HG03521 (cell line): ENCODE measurements at regions not wholly inside any gene's neighbourhood (a gene's known extent, or its start where the extent isn't known, plus 50 kb on each side); places are given as distances from the start of the nearest gene placed in this dataset.

Experiments used
- ATAC-seq: cut with Tn5 transposase; IDR thresholded peaks from one replicate; pipeline ENCODE4 v1.9.1; 2021; ENCODE audit warnings: mild to moderate bottlenecking, moderate library complexity; ENCODE audit not compliant: unreplicated experiment

DNA sequence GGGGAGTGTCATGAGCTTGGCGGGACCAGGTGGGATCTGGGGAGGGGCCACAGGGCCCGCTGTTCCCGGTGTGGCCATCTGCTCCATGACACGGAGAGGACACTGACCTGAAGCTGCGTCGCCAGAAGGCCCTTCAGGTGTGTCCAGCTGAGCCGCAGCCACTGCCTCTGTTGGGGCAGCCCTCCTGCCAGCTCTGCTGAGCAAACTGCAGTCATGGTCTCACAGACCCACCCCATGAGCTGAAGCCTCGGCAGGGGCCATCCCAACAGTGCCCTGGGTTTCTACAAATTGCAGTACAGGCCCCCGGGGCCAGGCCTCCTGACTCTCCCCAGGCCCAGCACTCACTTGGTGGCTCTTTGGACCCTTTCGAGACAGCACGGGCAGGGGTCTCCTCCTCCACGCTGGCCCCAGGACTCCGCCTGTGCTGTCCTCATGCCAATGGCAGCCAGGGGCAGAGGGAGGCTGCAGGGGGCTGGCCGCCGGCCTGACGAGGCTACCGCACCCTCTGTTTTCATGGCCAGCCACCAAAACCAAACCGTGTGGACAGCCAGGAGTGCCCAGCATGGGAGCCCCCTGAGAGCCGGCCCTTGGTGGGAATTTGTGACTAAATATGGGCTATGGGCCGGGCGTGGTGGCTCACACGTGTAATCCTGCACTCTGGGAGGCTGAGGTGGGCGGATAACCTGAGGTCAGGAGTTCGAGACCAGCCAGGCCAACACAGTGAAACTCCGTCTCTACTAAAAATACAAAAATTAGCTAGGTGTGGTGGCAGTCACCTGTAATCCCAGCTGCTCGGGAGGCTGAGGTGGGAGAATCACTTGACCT is 175.2 kb upstream of the SALL3 start:
- no peak for ATAC-seq

DNA sequence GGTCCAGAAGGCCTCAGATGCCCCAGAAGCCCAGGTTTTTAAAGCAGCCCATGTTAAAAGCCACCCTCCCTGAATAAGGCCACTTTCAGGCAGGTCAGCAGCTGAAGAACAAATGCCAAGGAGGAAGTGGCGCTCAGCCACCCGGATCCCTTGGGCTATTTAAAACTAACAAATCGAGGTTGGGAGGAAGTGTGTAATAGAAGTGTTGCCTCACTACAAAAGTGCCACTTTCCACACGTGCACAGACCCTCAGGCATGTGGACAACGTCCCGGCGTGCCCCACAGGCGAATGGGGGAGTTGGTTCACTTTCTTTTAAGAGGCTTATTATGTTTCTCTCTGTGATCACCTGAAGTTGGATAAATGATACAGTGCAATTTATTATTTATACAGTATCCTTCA is 173.8 kb upstream of the SALL3 start:
- no peak for ATAC-seq

DNA sequence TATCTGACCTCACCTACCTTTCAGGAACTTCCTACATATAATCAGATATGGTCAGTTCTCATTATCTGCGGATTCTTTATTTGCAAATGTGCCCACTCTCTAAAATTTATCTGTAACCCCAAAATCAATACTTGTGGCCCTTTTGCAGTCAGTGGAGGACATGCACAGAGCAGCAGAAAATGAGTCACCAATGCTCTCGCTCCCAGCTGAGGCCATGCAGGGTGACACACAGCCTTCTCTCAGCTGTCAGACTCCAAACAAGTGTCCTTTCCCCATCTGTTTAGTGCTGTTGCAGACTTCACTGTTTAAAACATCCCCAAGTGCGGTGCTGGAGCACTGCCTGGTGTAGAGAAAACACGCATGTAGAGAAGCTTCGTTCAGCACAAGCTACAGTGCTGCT is 171.9 kb upstream of the SALL3 start:
- ATAC-seq: no peak

DNA sequence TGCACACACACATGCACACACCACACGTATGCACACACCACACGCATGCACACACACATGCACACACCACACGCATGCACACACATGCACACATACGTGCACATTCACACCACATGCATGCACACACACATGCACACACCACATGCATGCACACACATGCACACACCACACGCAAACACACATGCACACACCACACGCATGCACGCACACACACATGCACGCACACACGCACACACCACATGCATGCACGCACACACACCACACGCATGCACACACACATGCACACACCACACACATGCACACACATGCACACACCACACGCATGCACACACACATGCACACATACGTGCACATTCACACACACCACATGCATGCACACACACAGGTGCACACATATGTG is 169.8 kb upstream of the SALL3 start:
- ATAC-seq: no peak

DNA sequence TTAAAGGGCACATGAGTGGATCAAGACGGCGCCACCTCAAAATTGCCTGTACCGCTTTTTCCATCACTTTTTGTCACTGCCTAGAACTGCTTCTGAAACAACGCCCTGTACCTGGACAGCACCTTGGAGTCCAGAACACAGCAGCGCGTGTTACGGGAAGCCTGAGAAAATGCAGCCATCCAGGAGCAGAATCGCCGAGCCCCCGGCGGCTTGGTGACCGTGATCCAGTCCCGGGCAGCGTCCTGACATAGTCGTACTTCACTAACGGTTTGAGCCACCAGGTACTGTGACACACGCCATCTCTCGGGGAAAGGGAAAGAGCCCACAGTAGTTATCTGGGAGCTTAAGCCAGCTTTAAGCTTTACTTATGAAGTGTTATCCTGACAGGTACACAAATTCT is 168.9 kb upstream of the SALL3 start:
- no peak for ATAC-seq

DNA sequence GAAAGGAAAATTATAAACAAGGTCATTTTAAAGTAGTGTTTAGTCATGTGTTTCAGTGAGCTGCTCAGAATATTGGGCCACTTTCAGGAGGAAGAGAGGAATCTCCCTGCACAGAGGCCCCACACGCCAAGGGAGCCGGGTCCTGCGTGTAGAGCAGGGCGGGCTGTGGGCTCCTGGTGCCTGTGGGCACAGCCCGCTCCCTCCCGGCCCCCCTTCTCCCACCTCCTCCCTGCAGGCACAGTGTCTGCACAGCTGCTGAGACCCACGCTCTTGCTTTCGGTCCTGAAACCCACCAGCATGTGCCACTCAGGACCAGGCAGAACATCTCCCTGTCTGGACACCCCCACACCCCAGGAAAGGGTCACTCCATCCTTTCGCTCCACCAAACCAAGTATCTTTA is 167.6 kb upstream of the SALL3 start:
- no peak for ATAC-seq

DNA sequence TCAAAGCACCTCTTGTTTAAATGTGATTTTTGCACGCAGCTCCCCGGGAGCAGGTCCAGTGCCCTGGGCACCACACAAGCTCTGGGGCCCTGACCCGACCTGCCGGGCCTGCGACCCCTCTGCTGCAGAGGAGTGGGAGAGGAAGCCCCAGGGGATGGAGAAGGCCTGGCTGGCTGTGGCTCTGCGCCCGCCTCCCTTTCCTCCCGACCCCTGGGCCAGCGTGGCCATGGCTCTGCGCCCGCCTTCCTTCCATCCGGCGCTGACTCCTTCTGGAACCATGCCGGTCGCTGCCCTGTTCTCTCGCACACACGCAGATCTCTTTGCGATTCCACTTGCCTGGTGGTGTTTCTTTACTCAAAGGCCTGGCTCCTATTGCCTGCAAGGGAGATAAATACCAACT is 166.5 kb upstream of the SALL3 start:
- ATAC-seq: no peak

DNA sequence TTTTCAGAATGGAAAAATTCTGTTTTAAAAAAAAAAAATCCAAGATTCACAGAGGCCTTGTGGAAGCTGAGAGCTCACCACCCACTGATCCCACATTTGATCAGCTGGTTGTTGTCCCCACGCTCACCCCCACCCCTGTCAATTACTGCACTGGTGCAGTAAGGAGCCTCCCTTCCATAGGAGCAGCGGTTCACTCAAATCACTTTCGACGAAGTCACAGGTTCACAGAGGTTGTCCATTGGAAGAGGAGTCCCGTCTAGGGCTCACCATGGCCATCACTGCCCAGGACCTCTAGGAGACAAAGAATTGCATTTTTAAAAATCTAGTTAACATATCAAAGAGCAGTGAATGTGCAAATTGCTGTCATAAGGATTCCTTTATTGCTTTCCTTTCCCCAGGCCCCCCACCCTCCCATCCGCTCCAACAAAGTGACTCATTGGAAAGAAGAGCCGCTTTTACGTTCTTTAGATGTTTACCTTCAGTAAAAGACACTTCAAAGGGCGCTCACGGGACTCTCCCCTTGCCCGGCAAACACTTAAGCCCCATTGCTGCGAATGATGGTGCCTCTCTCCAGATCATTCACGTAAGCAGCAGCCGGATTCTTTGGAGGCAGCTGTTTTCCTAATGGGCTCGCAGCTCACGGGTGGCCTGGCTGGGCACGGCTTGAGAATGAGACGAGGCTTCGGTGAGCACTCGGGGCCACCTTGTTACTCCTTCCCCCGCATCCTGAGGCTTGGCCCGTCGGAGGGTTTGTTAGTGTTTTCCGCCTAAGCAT is 165.5 kb upstream of the SALL3 start:
- no peak for ATAC-seq

DNA sequence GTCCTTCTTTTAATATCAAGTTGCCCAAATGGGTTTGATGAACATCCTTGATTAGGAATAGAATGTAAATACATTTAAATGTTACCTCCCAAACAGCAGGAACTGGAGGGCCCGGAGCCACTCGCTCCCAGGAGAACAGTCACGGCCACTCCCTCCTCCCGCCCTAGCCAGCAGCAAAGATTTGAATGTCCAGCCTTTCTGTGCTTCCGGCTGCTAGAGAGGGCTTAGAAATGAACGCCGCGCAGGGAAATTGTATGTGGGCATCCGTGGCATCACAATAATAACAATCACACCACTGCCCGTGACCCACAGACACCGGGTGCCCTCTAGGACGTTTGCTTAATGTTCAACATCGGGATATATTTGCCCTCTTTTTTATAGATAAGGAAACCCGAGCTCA is 164.9 kb upstream of the SALL3 start:
- ATAC-seq: no peak

DNA sequence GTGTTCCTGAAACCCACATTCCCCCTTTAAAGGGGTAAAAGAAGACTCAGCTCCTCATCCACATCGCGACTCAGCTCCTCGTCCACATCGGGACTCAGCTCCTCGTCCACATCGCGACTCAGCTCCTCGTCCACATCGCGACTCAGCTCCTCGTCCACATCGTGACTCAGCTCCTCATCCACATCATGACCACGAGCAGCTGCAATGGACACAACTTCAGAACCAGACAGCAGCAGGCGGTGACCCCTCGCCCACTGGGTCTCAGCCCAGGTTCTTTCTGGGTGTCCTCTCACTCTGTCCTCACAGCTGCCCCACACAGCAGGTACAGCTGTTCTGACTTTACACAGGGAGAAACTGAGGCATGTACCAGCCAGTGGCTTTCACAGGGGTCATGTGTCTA is 163.5 kb upstream of the SALL3 start:
- no peak for ATAC-seq

DNA sequence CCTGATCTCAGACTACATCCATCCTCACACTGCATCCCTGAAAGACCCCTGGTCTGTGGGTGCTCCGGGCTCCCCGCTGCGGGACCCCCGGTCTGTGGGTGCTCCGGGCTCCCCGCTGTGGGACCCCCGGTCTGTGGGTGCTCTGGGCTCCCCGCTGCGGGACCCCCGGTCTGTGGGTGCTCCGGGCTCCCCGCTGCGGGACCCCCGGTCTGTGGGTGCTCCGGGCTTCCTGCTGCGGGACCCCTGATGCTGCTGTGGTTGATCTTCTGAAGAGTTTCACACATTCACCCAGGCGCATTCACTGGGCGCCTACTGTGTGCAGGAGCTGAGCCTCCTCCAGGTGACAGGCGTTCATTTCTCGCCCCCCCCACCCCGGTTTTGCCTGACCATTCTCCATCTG is 162.7 kb upstream of the SALL3 start:
- ATAC-seq: no peak

DNA sequence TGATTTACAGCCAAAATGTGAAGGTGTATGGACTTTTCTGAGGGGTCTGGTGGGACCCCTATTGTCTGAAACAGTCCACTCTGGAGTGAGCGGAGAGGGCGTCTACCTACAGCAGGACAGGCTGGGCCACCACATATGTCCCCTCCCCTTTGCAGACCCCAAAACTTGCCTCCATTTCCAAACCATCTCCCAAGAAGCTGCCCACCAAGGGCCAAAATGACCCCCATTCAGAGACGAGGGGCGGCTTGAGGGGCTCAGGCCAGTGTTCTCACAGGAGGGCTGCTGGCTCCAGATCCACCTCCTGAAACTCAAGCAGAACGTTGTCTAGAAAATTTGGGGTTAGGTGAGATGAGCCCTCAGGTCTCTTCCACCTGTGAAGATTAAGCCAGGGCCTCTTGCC is 161.1 kb upstream of the SALL3 start:
- no peak for ATAC-seq

DNA sequence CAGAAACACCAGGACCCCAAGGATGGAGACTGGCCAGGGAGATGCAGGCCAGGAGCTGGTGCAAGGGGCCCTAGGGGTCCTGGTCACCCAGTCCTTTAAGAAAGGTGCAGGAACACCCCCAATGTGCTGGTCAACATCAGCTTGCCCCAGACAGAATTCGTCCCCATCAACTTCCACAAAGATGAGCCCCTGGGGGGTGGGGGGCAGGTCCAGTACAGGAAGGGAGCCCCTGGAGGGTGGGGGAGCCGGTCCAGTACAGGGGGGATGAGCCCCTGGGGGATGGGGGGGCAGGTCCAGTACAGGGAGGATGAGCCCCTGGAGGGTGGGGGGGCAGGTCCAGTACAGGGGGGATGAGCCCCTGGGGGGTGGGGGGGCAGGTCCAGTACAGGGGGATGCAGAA is 160.7 kb upstream of the SALL3 start:
- no peak for ATAC-seq

DNA sequence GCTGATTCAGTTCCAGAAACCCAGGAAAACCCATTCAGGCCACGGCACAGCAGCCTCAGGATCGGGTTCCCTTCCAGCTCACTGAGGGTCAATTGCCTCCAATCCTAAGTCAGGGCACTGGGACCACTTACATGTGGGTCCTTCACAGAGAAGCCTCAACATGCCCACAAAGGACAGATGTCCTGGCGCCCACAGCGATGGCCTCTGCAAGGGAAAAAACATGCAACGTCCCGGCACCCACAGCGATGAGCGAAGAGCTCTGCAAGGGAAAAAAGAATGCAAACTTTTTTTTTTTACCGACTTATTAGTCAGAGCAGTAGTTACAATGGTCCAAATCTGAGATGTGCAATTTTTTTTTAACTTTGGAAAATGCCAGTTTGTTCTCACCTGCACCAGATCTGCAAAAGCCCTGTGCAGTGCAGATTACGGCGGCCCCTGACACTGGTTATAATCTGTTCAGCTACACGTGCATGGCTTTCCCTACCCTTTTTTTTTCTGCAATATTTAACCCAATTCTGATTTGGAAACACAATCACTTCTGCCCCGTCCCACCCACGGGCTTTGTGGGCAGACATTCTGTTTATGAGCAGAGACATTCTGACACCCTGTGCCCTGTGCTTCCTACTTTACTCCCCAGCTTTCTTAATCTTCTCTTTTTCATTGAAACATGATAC is 159.3 kb upstream of the SALL3 start:
- no peak for ATAC-seq

DNA sequence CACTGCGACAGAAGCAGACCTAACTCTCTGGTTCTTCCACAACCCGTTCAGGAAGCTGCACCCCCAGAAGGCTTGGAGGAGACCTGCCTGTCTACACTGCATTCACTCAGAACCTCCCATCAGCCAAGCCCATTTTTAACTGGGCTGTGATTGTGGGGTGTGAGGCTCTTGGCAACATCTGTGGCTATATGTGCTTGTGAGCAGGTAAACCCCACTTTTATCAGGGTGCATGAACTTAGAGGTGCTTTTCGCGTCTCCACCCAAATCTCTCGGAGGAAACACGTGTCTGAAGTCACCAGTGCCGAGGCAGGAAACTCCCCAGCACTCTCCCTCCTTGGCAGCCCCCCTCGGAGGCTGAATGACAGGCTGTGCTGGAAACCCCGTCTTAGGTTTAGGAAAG is 158.2 kb upstream of the SALL3 start:
- no peak for ATAC-seq

DNA sequence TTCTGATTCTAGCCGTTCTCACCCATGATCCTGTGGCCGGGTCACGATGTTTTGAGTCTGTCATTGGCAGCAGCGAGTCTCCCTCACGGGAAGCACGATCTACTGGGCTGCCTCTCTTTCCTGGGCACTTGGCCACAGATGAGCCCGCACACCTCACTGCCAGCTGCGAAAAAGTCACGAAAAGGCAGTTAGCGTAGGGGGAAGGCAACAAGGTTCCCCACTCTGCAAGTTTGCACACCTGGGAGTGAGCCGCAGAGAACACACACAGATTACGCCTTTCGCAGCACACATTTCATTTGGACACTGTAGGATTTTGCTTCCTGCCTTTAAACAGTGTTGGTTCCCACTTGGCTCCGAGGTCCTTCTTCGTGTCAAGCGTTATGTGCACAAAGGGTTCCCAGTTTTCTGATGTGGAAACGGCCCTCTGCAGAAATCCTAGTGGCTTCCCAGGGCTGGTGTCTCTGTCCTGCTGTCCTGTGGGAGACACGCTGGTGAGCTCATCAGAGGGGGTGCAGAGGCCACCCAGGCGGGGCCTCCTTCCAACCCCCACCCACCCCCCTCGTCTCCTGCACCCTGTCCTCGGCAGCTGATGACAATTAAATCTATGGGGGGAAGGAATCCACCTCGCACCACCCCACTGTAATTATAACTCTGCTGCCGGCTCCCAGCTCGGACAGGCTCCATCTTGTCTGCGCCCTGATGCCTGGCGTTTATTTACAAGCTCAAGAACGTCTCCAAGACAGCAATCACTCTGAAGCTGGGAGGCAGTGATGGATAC is 157.3 kb upstream of the SALL3 start:
- no peak for ATAC-seq

DNA sequence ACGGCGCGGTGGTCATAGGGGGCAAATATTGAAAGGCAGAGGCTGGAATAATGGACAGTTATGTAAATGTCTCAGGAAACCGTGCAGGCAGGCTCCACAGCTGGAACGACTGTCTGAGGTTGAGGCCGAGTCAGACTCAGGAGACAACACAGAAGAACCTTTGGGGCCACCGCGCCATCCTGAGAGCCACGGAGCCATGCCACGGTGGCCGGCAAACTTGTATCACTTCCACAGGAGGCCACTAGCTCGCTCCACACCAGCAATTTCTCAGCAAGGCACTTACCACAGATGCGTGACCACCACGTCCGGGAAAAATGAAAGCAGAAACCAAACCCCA is 156.7 kb upstream of the SALL3 start:
- no peak for ATAC-seq

DNA sequence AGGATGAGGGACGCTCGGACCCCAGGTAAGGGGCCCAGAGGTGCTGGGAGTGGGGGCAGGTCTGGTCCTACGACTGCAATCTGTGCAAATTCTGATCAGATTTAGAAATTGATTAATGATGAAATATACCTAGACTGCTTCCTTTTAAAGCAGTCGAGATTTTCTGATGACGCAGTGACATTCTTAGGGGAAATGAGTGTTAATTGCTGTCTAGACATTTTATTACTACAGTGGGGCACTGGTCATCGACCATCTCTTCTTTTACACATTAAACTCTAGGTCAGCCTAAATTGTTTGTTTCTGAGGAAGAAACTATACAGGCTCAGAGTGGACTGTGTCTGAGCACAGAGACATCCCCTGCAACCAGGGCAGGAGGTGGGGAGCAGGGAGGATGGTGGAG is 154.4 kb upstream of the SALL3 start:
- ATAC-seq: no peak

DNA sequence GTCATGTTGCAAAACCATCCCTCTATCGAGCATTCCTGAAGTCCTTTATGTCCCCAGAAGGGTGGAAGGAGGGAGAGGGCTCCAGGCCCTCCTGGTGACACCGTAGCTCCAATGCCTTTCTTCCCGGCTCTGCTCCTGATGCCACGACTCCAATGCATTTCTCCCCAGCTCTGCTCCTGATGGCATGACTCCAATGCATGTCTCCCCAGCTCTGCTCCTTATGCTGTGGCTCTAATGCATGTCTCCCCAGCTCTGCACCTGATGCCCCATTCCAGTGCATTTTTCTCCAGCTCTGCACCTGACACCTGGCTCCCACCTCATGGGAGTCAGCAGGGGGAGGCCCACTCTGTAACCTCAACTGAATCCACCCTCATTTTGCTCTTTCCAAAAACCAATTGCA is 153.0 kb upstream of the SALL3 start:
- ATAC-seq: no peak

DNA sequence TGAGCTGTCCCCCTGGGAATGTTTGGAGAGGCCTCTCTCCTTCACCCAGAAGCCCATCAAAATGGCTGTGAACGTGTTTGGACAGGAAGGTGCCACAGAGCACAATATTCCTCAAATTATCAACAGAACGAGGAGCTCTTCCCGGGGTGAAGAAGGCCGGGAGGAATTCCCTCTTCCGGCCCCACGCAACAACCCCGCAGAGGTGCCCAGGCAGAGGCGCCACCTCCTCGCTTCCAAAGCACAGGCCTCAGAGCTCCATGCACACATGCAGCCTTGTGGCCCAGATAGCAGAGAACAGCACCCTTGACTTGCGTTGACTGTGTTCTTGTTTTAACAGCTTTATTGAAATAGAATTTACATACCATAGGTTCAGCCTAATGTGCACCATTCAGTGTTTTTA is 152.5 kb upstream of the SALL3 start:
- ATAC-seq: no peak

DNA sequence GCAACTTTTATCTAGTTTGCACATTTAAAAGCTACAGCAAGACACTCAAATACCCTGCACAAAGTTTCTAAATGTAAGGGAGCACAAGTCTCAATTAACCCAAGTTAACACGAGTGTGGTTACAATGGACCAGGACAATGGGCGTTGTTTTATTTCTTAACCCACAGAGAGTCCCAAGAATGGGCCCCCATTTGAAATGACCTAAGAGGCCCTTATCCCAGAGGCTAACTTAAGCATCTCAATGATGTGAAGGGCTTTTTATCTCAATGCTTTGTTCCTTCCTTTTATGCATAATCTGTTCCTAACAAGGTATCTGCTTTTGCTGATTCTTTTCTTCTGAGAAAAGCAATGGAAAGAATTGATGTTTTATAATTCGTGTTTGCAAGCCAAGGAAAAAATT is 151.5 kb upstream of the SALL3 start:
- no peak for ATAC-seq
